K562 (cell line): ENCODE measurements at regions not wholly inside any gene's neighbourhood (a gene's known extent, or its start where the extent isn't known, plus 50 kb on each side); places are given as distances from the start of the nearest gene placed in this dataset.

Experiments
- ATAC-seq: fragments of 200-7000 bp; cut with Tn5 transposase; 3 replicates; pipeline ENCODE4 v1.9.1; 2020; ENCODE audit warnings: moderate library complexity
- BruUV-seq: library from RNA; stranded (reverse); fragments of 400-500 nt; replicated peaks from 2 replicates; lab custom pipeline; 2021; lab: Mats Ljungman, UMichigan
- CTCF ChIA-PET: fragments of 300-600 bp; formaldehyde crosslinking; extraction: SDS; loops from one replicate; lab custom pipeline; 2021; ENCODE audit warnings: low intra/inter-chr PET ratio; lab: Yijun Ruan, JAX
- POLR2A ChIA-PET: fragments of 300-600, 350-650 bp; sonication (Branson Sonifier 250); formaldehyde crosslinking; extraction: SDS; loops from one replicate; lab custom pipeline; 2021; ENCODE audit warnings: antibody characterized with exemption, inconsistent platforms; lab: Yijun Ruan, JAX
- DNase-seq, 4 experiments: peaks; one replicate each; pipeline versions ENCODE4 v3.0.0 to v3.0.0-alpha.2; 2011 to 2018; ENCODE audit warnings: low spot score in 3 of 4, mixed read lengths in 3 of 4; ENCODE audit errors: extremely low read depth in 1 of 4
- FAIRE-seq: peaks from 2 replicates; lab custom pipeline; 2011; peaks lifted over from hg19 to GRCh38; lab: Jason Lieb, UNC
- H2AFZ ChIP-seq: 2 replicates; pipeline ENCODE4 v1.6.0; 2011; ENCODE audit warnings: low read depth, low read length, control low read depth, inconsistent platforms
- H3K27ac ChIP-seq: fragments of 200-600 bp; 3 replicates; pipeline ENCODE4 v1.8.0; 2011; ENCODE audit warnings: low read depth, mild to moderate bottlenecking, control low read depth, inconsistent platforms, low read length, moderate library complexity, mixed read lengths; ENCODE audit errors: extremely low read depth
- H3K27me3 ChIP-seq, 2 experiments: fragments of 300-600 bp in 1 of 2; 2 replicates in 1 of 2; 3 replicates in 1 of 2; pipeline versions ENCODE4 v1.6.0 to v1.8.0; 2011; ENCODE audit warnings: inconsistent platforms in 2 of 2, low read length in 2 of 2, mild to moderate bottlenecking in 1 of 2, mixed read lengths in 1 of 2, moderate library complexity in 1 of 2; ENCODE audit not compliant: control insufficient read depth in 2 of 2, insufficient read depth in 2 of 2
- H3K36me3 ChIP-seq: fragments of 300-600 bp; 3 replicates; pipeline ENCODE4 v1.8.0; 2011; ENCODE audit warnings: mild to moderate bottlenecking, low read length, inconsistent platforms; ENCODE audit not compliant: control insufficient read depth, insufficient read depth
- H3K4me1 ChIP-seq, 2 experiments: fragments of 200-600 bp in 1 of 2; replicated peaks in 1 of 2; 2 replicates in 1 of 2; 3 replicates in 1 of 2; pipeline versions ENCODE4 v1.5.1 to v1.8.0; 2011; ENCODE audit warnings: inconsistent platforms in 2 of 2, low read length in 2 of 2, mild to moderate bottlenecking in 1 of 2, mixed read lengths in 1 of 2, moderate library complexity in 1 of 2; ENCODE audit not compliant: control insufficient read depth in 2 of 2, insufficient read depth in 2 of 2
- H3K4me2 ChIP-seq: 2 replicates; pipeline ENCODE4 v1.6.1; 2011; ENCODE audit warnings: low read length, control low read depth, inconsistent platforms, mixed read lengths; ENCODE audit not compliant: insufficient read depth
- H3K4me3 ChIP-seq: fragments of 200-600 bp; sonication (generic), shearing (Covaris generic); 2 replicates; pipeline ENCODE4 v1.5.1; 2016; ENCODE audit warnings: control low read depth, inconsistent platforms
- H3K79me2 ChIP-seq: fragments of 200-600 bp; 3 replicates; pipeline ENCODE4 v1.8.0; 2011; ENCODE audit warnings: low read length, inconsistent platforms; ENCODE audit not compliant: control insufficient read depth, insufficient read depth
- H3K9ac ChIP-seq, 2 experiments: 2 replicates each; pipeline versions ENCODE4 v1.6.0 to v1.6.1; 2011; ENCODE audit warnings: low read depth in 2 of 2, low read length in 2 of 2, control low read depth in 1 of 2, inconsistent platforms in 1 of 2, mild to moderate bottlenecking in 1 of 2, mixed read lengths in 1 of 2; ENCODE audit not compliant: insufficient read depth in 1 of 2
- H3K9me1 ChIP-seq: one replicate; pipeline ENCODE4 v1.6.0; 2011; ENCODE audit warnings: inconsistent platforms, mild to moderate bottlenecking, low read length, moderate library complexity; ENCODE audit not compliant: control insufficient read depth, insufficient read depth
- H3K9me3 ChIP-seq: replicated peaks from 2 replicates; pipeline ENCODE4 v1.5.1; 2011; ENCODE audit warnings: low read depth, low read length, inconsistent platforms; ENCODE audit not compliant: control insufficient read depth, insufficient read depth
- H4K20me1 ChIP-seq: replicated peaks from 2 replicates; pipeline ENCODE4 v1.6.1; 2011; ENCODE audit warnings: low read length, inconsistent platforms, mixed read lengths; ENCODE audit not compliant: control insufficient read depth, insufficient read depth
- ARNT ChIP-seq, 2 experiments: fragments of 450-650 bp; IDR thresholded peaks; 2 replicates each; pipeline ENCODE4 v1.6.1; 2016; ENCODE audit warnings: mild to moderate bottlenecking in 1 of 2
- E2F1 ChIP-seq: sonication (generic); formaldehyde crosslinking; IDR thresholded peaks from 2 replicates; pipeline ENCODE4 v1.8.1; 2023; ENCODE audit warnings: mild to moderate bottlenecking, missing genetic modification reagents, moderate library complexity
- GABPB1 ChIP-seq: sonication (generic); formaldehyde crosslinking; IDR thresholded peaks from 2 replicates; pipeline ENCODE4 v1.8.0; 2022; ENCODE audit warnings: mild to moderate bottlenecking, missing genetic modification reagents
- GATA2 ChIP-seq: sonication (generic); formaldehyde crosslinking; IDR thresholded peaks from 2 replicates; pipeline ENCODE4 v1.4.0; 2020; ENCODE audit warnings: mild to moderate bottlenecking, missing genetic modification reagents
- GTF2A2 ChIP-seq: IDR thresholded peaks from 2 replicates; pipeline ENCODE4 v1.6.1; 2016; ENCODE audit warnings: mild to moderate bottlenecking, missing genetic modification characterization, missing compliant biosample characterization
- HNRNPK ChIP-seq: fragments of 200-400 bp; formaldehyde crosslinking; IDR thresholded peaks from one replicate; pipeline ENCODE4 v1.6.1; 2018; ENCODE audit warnings: mild to moderate bottlenecking, low read depth, low read length; ENCODE audit not compliant: poor library complexity, severe bottlenecking
- IRF2 ChIP-seq: sonication (generic); formaldehyde crosslinking; IDR thresholded peaks from 2 replicates; pipeline ENCODE4 v1.8.1; 2022; ENCODE audit warnings: mild to moderate bottlenecking, missing genetic modification reagents
- NCOA6 ChIP-seq: fragments of 450-650 bp; IDR thresholded peaks from 2 replicates; pipeline ENCODE4 v1.6.1; 2017; ENCODE audit warnings: mild to moderate bottlenecking
- NFXL1 ChIP-seq: fragments of 450-650 bp; formaldehyde crosslinking; IDR thresholded peaks from 2 replicates; pipeline ENCODE4 v1.4.0; 2021; ENCODE audit warnings: mild to moderate bottlenecking
- PHB2 ChIP-seq: fragments of 450-650 bp; IDR thresholded peaks from 2 replicates; pipeline ENCODE4 v1.6.1; 2017; ENCODE audit warnings: low read depth
- RB1 ChIP-seq: fragments of 450-650 bp; IDR thresholded peaks from 2 replicates; pipeline ENCODE4 v1.6.1; 2017; ENCODE audit warnings: low read depth, mild to moderate bottlenecking
- SLC30A9 ChIP-seq: fragments of 250-450 bp; sonication (Bioruptor Pico); IDR thresholded peaks from 2 replicates; pipeline ENCODE4 v1.8.0; 2022; ENCODE audit warnings: mild to moderate bottlenecking, moderate library complexity
- TAF9B ChIP-seq: fragments of 450-650 bp; IDR thresholded peaks from 2 replicates; pipeline ENCODE4 v1.6.1; 2018; ENCODE audit warnings: mild to moderate bottlenecking; ENCODE audit not compliant: partially characterized antibody
- TARDBP ChIP-seq: fragments of 450-650 bp; IDR thresholded peaks from 2 replicates; pipeline ENCODE4 v1.6.1; 2016
- YY1 ChIP-seq, 3 experiments: IDR thresholded peaks; 2 replicates each; pipeline ENCODE4 v1.6.1; 2011; ENCODE audit warnings: low read length in 2 of 3, mild to moderate bottlenecking in 2 of 3, moderate library complexity in 2 of 3, borderline replicate concordance in 1 of 3, control low read depth in 1 of 3, low read depth in 1 of 3; ENCODE audit not compliant: insufficient read depth in 3 of 3, insufficient replicate concordance in 2 of 3, control insufficient read depth in 1 of 3, insufficient read length in 1 of 3; ENCODE audit errors: extremely low read depth in 1 of 3
- ZNF175 ChIP-seq: fragments of 200-800 bp; sonication (Bioruptor generic); IDR thresholded peaks from 2 replicates; pipeline ENCODE4 v1.6.1; 2016; ENCODE audit warnings: low read depth, mild to moderate bottlenecking, missing genetic modification characterization, missing compliant biosample characterization
- WGBS: fragments of 100-300 bp; shearing (Covaris generic); methylation state at CpG from one replicate; pipeline ENCODE4 v1.1.6; 2016; ENCODE audit warnings: low coverage, mixed read lengths; ENCODE audit not compliant: insufficient coverage; ENCODE audit errors: missing lambda C conversion rate; 5-methylcytosine and 5-hydroxymethylcytosine counted together
- in situ Hi-C: fragments of 300-500 bp; cut with MboI; formaldehyde crosslinking; loops from 4 replicates; pipeline ENCODE4 v1.15.0; 2018; ENCODE audit warnings: inconsistent platforms, mixed read lengths
- intact Hi-C: fragments of 100-400 bp; cut with micrococcal nuclease; formaldehyde crosslinking; loops from 2 replicates; pipeline ENCODE4 v1.14.2; 2022
- TF ChIP-seq, protein P1 (sequence below): fragments of 450-650 bp; IDR thresholded peaks from 2 replicates; pipeline ENCODE4 v1.6.1; 2017; ENCODE audit warnings: antibody characterized with exemption
- TF ChIP-seq, protein P2 (sequence below): sonication (generic); formaldehyde crosslinking; IDR thresholded peaks from 2 replicates; pipeline ENCODE4 v1.9.0; 2022; ENCODE audit warnings: mild to moderate bottlenecking, missing genetic modification reagents

GRCh38 chr6:40196135-40196518, 261.9 kb upstream of the MOCS1 start:
- Histone ChIP-seq H3K27ac (no peak overlapping the region), H3K9me1 (no peaks in the 10 kb centered on the region), H2AFZ (no peak overlapping the region), H3K4me3 (no peak overlapping the region), H3K9me3 (no peaks in the 10 kb centered on the region), H4K20me1 (no peaks in the 10 kb centered on the region; the same call in 1 of the 2 replicates), H3K79me2 (no peaks in the 10 kb centered on the region), H3K4me2 (no peak overlapping the region), H3K27me3 (peaks cover 0 to 5% of the 10 kb centered on the region in 2 experiments; a peak in 1 of 5 replicates), H3K4me1 (no peaks in the 10 kb centered on the region), H3K36me3 (no peaks in the 10 kb centered on the region), H3K9ac (no peak overlapping the region)
- ChIA-PET POLR2A (interaction anchor here (0.6 to 1.1 kb wide), 2 partner anchors 10 to 33 kb away, joined by 3 to 4 read pairs; no protein-coding TSS in a partner anchor), CTCF (no interaction called here)
- 3% methylated on average over 4 of the region's 4 CpGs for WGBS
- ATAC-seq (no peak), FAIRE-seq (no peak), DNase-seq (no peak)
- intact Hi-C loops (no loop called here), in situ Hi-C loops (no loop called here)
- BruUV-seq: no TSS peak
- TF ChIP-seq NFXL1 (CRISPR knock-in tag): no peak
- no peak for TF ChIP-seq NCOA6
- TF ChIP-seq TARDBP: no peak
- TF ChIP-seq ARNT (IDR thresholded peaks at IDR 0.05): no peak
- no peak for TF ChIP-seq ZNF175 (CRISPR knock-in tag)
- TF ChIP-seq PHB2: no peak
- TF ChIP-seq YY1 (IDR thresholded peaks at IDR 0.05; ENCODE audit: borderline replicate concordance in 1 of 3, control insufficient read depth in 1 of 3, extremely low read depth in 1 of 3, insufficient read depth in 3 of 3, insufficient read length in 1 of 3, insufficient replicate concordance in 2 of 3, low read depth in 1 of 3, low read length in 2 of 3): no peak
- TF ChIP-seq, protein P1, sequence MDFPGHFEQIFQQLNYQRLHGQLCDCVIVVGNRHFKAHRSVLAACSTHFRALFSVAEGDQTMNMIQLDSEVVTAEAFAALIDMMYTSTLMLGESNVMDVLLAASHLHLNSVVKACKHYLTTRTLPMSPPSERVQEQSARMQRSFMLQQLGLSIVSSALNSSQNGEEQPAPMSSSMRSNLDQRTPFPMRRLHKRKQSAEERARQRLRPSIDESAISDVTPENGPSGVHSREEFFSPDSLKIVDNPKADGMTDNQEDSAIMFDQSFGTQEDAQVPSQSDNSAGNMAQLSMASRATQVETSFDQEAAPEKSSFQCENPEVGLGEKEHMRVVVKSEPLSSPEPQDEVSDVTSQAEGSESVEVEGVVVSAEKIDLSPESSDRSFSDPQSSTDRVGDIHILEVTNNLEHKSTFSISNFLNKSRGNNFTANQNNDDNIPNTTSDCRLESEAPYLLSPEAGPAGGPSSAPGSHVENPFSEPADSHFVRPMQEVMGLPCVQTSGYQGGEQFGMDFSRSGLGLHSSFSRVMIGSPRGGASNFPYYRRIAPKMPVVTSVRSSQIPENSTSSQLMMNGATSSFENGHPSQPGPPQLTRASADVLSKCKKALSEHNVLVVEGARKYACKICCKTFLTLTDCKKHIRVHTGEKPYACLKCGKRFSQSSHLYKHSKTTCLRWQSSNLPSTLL: no peak
- TF ChIP-seq SLC30A9 (CRISPR knock-in tag): no peak
- TF ChIP-seq TAF9B: no peak
- no peak for TF ChIP-seq E2F1 (CRISPR knock-in tag)
- TF ChIP-seq, protein P2, sequence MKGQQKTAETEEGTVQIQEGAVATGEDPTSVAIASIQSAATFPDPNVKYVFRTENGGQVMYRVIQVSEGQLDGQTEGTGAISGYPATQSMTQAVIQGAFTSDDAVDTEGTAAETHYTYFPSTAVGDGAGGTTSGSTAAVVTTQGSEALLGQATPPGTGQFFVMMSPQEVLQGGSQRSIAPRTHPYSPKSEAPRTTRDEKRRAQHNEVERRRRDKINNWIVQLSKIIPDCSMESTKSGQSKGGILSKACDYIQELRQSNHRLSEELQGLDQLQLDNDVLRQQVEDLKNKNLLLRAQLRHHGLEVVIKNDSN (CRISPR knock-in tag): no peak
- no peak for TF ChIP-seq RB1
- no peak for TF ChIP-seq HNRNPK
- no peak for TF ChIP-seq GTF2A2 (tag)
- no peak for TF ChIP-seq IRF2 (CRISPR knock-in tag)
- no peak for TF ChIP-seq GATA2 (CRISPR knock-in tag)
- TF ChIP-seq GABPB1 (CRISPR knock-in tag): no peak
